ENCODE measurements at regions not wholly inside any gene's neighbourhood (a gene's known extent, or its start where the extent isn't known, plus 50 kb on each side); places are given as distances from the start of the nearest gene placed in this dataset.
A peak's percentile ranks its signal among the peaks of the same experiment; 100 is the strongest.

- no peak overlapping the region for H3K4me2 ChIP-seq (ENCODE audit: low read length)
- peak overlapping the region; percentile 15 for H3K27ac ChIP-seq (ENCODE audit: low read depth, low read length)
- no peak overlapping the region for H2BK120ac ChIP-seq (ENCODE audit: insufficient read depth, low read length, poor library complexity)
- H2AK5ac ChIP-seq (ENCODE audit: low read length), result no peak overlapping the region
- no peak overlapping the region for H3K23ac ChIP-seq (ENCODE audit: low read length)
- no peak overlapping the region for H4K12ac ChIP-seq (ENCODE audit: low read depth, low read length)
- H3K14ac ChIP-seq (ENCODE audit: low read length), result no peak overlapping the region
- peak overlapping the region; percentile 30 for H4K91ac ChIP-seq (ENCODE audit: low read depth, low read length)
- peaks cover 2% of the 10 kb centered on the region for H3K79me1 ChIP-seq (ENCODE audit: low read length)
- H3K9ac ChIP-seq (ENCODE audit: low read length), result no peak overlapping the region
- H2BK12ac ChIP-seq (ENCODE audit: low read length), result no peak overlapping the region
- no peak overlapping the region for H2BK5ac ChIP-seq (ENCODE audit: low read depth, low read length, poor library complexity)
- H3K79me2 ChIP-seq (ENCODE audit: control insufficient read depth, insufficient read depth, low read length, poor library complexity), result no peaks in the 10 kb centered on the region
- H3K4me1 ChIP-seq (ENCODE audit: control insufficient read depth in 1 of 2, insufficient read depth in 2 of 2, low read length in 2 of 2), result peaks cover 0 to 5% of the 10 kb centered on the region in 2 experiments
- DNase-seq, result no peak
- no peak overlapping the region for H3K18ac ChIP-seq (ENCODE audit: low read length)
- H4K8ac ChIP-seq (ENCODE audit: low read depth, low read length), result no peak overlapping the region
- no peaks in the 10 kb centered on the region for H3K36me3 ChIP-seq (ENCODE audit: control insufficient read depth in 1 of 2, insufficient read depth in 2 of 2, low read length in 2 of 2)
- no CpG with 5 or more reads among the region's 7 CpGs for WGBS (ENCODE audit: extremely low coverage, insufficient coverage, insufficient read length)
- H3K4ac ChIP-seq (ENCODE audit: low read depth, low read length), result no peak overlapping the region
- H3K27me3 ChIP-seq (ENCODE audit: insufficient read depth, low read length), result no peaks in the 10 kb centered on the region
- H2AFZ ChIP-seq (ENCODE audit: insufficient read depth, low read length, poor library complexity), result no peak overlapping the region
- H3K4me3 ChIP-seq (ENCODE audit: low read depth, low read length), result no peak overlapping the region
- peaks cover 2% of the 10 kb centered on the region for H3K9me3 ChIP-seq (ENCODE audit: insufficient read depth, low read depth, low read length)
Observed at GRCh38 chr4:108466936-108467902, 153.2 kb upstream of the RPL34 start.

- no peak overlapping the region for H3K4me3 ChIP-seq (ENCODE audit: low read depth, low read length)
- H3K14ac ChIP-seq (ENCODE audit: low read length), result peak overlapping the region; percentile 8
- peak overlapping the region; percentile 92 for H2BK12ac ChIP-seq (ENCODE audit: low read length)
- peak overlapping the region; percentile 43 for H2BK120ac ChIP-seq (ENCODE audit: insufficient read depth, low read length, poor library complexity)
- H3K9ac ChIP-seq (ENCODE audit: low read length), result no peak overlapping the region
- H3K36me3 ChIP-seq (ENCODE audit: control insufficient read depth in 1 of 2, insufficient read depth in 2 of 2, low read length in 2 of 2), result no peaks in the 10 kb centered on the region
- no CpG with 5 or more reads among the region's 9 CpGs for WGBS (ENCODE audit: extremely low coverage, insufficient coverage, insufficient read length)
- peaks cover 2% of the 10 kb centered on the region for H3K79me1 ChIP-seq (ENCODE audit: low read length)
- H3K27me3 ChIP-seq (ENCODE audit: insufficient read depth, low read length), result no peaks in the 10 kb centered on the region
- no peak for DNase-seq
- no peak overlapping the region for H3K23ac ChIP-seq (ENCODE audit: low read length)
- no peak overlapping the region for H4K12ac ChIP-seq (ENCODE audit: low read depth, low read length)
- H3K9me3 ChIP-seq (ENCODE audit: insufficient read depth, low read depth, low read length), result peaks cover 2% of the 10 kb centered on the region
- H3K4me2 ChIP-seq (ENCODE audit: low read length), result no peak overlapping the region
- no peaks in the 10 kb centered on the region for H3K79me2 ChIP-seq (ENCODE audit: control insufficient read depth, insufficient read depth, low read length, poor library complexity)
- H4K91ac ChIP-seq (ENCODE audit: low read depth, low read length), result no peak overlapping the region
- H3K18ac ChIP-seq (ENCODE audit: low read length), result peak overlapping the region; percentile 64
- no peak overlapping the region for H3K4ac ChIP-seq (ENCODE audit: low read depth, low read length)
- no peak overlapping the region for H3K27ac ChIP-seq (ENCODE audit: low read depth, low read length)
- no peak overlapping the region for H2AFZ ChIP-seq (ENCODE audit: insufficient read depth, low read length, poor library complexity)
- peak overlapping the region; percentile 71 for H4K8ac ChIP-seq (ENCODE audit: low read depth, low read length)
- H2BK5ac ChIP-seq (ENCODE audit: low read depth, low read length, poor library complexity), result no peak overlapping the region
- peaks cover 0 to 5% of the 10 kb centered on the region in 2 experiments for H3K4me1 ChIP-seq (ENCODE audit: control insufficient read depth in 1 of 2, insufficient read depth in 2 of 2, low read length in 2 of 2)
- H2AK5ac ChIP-seq (ENCODE audit: low read length), result peak overlapping the region; percentile 68
Observed at GRCh38 chr4:108465886-108466500, 154.4 kb upstream of the RPL34 start.

GRCh38 chr4:108458681-108459080 is 161.7 kb upstream of the RPL34 start:
- Histone ChIP-seq H4K12ac (ENCODE audit: low read depth, low read length) (no peak overlapping the region), H2AK5ac (ENCODE audit: low read length) (no peak overlapping the region), H3K27ac (ENCODE audit: low read depth, low read length) (no peak overlapping the region), H3K14ac (ENCODE audit: low read length) (no peak overlapping the region), H3K9me3 (ENCODE audit: insufficient read depth, low read depth, low read length) (peaks cover 2% of the 10 kb centered on the region), H3K27me3 (ENCODE audit: insufficient read depth, low read length) (no peaks in the 10 kb centered on the region), H2BK120ac (ENCODE audit: insufficient read depth, low read length, poor library complexity) (no peak overlapping the region), H2AFZ (ENCODE audit: insufficient read depth, low read length, poor library complexity) (no peak overlapping the region), H3K4ac (ENCODE audit: low read depth, low read length) (no peak overlapping the region), H3K9ac (ENCODE audit: low read length) (no peak overlapping the region), H3K18ac (ENCODE audit: low read length) (no peak overlapping the region), H3K4me2 (ENCODE audit: low read length) (no peak overlapping the region), H3K4me1 (ENCODE audit: control insufficient read depth in 1 of 2, insufficient read depth in 2 of 2, low read length in 2 of 2) (no peaks in the 10 kb centered on the region), H2BK5ac (ENCODE audit: low read depth, low read length, poor library complexity) (no peak overlapping the region), H3K23ac (ENCODE audit: low read length) (no peak overlapping the region), H4K91ac (ENCODE audit: low read depth, low read length) (no peak overlapping the region), H3K79me2 (ENCODE audit: control insufficient read depth, insufficient read depth, low read length, poor library complexity) (no peaks in the 10 kb centered on the region), H2BK12ac (ENCODE audit: low read length) (no peak overlapping the region), H4K8ac (ENCODE audit: low read depth, low read length) (no peak overlapping the region), H3K36me3 (ENCODE audit: control insufficient read depth in 1 of 2, insufficient read depth in 2 of 2, low read length in 2 of 2) (no peaks in the 10 kb centered on the region), H3K4me3 (ENCODE audit: low read depth, low read length) (no peak overlapping the region), H3K79me1 (ENCODE audit: low read length) (no peaks in the 10 kb centered on the region)
- no peak for DNase-seq
- no CpG with 5 or more reads among the region's 2 CpGs for WGBS (ENCODE audit: extremely low coverage, insufficient coverage, insufficient read length)

GRCh38 chr4:108454227-108454626 is 166.1 kb upstream of the RPL34 start:
- Histone ChIP-seq H3K79me1 (ENCODE audit: low read length) (no peaks in the 10 kb centered on the region), H3K79me2 (ENCODE audit: control insufficient read depth, insufficient read depth, low read length, poor library complexity) (no peaks in the 10 kb centered on the region), H3K18ac (ENCODE audit: low read length) (no peak overlapping the region), H2AK5ac (ENCODE audit: low read length) (no peak overlapping the region), H3K14ac (ENCODE audit: low read length) (no peak overlapping the region), H3K23ac (ENCODE audit: low read length) (no peak overlapping the region), H3K9ac (ENCODE audit: low read length) (no peak overlapping the region), H3K27me3 (ENCODE audit: insufficient read depth, low read length) (no peaks in the 10 kb centered on the region), H4K8ac (ENCODE audit: low read depth, low read length) (no peak overlapping the region), H3K4ac (ENCODE audit: low read depth, low read length) (no peak overlapping the region), H3K9me3 (ENCODE audit: insufficient read depth, low read depth, low read length) (no peaks in the 10 kb centered on the region), H3K4me1 (ENCODE audit: control insufficient read depth in 1 of 2, insufficient read depth in 2 of 2, low read length in 2 of 2) (no peaks in the 10 kb centered on the region), H2BK5ac (ENCODE audit: low read depth, low read length, poor library complexity) (no peak overlapping the region), H3K4me3 (ENCODE audit: low read depth, low read length) (no peak overlapping the region), H3K27ac (ENCODE audit: low read depth, low read length) (no peak overlapping the region), H4K91ac (ENCODE audit: low read depth, low read length) (no peak overlapping the region), H2BK120ac (ENCODE audit: insufficient read depth, low read length, poor library complexity) (no peak overlapping the region), H3K36me3 (ENCODE audit: control insufficient read depth in 1 of 2, insufficient read depth in 2 of 2, low read length in 2 of 2) (no peaks in the 10 kb centered on the region), H3K4me2 (ENCODE audit: low read length) (no peak overlapping the region), H2BK12ac (ENCODE audit: low read length) (no peak overlapping the region), H4K12ac (ENCODE audit: low read depth, low read length) (no peak overlapping the region), H2AFZ (ENCODE audit: insufficient read depth, low read length, poor library complexity) (no peak overlapping the region)
- no CpG with 5 or more reads among the region's 2 CpGs for WGBS (ENCODE audit: extremely low coverage, insufficient coverage, insufficient read length)
- DNase-seq, result no peak

Measured in trophoblast cell (in vitro differentiated cells and primary cell).